ENCODE measurements at regions not wholly inside any gene's neighbourhood (a gene's known extent, or its start where the extent isn't known, plus 50 kb on each side); places are given as distances from the start of the nearest gene placed in this dataset.

- TF ChIP-seq NKRF (conservative IDR thresholded peaks at IDR 0.05) (no peak), RUNX3 (IDR thresholded peaks at IDR 0.05; ENCODE audit: low read length) (no peak), SMARCA5 (IDR thresholded peaks at IDR 0.05) (no peak)
Measured at GRCh38 chr7:145831616-145832206, 284.9 kb upstream of the CNTNAP2 start (continued).

DNA sequence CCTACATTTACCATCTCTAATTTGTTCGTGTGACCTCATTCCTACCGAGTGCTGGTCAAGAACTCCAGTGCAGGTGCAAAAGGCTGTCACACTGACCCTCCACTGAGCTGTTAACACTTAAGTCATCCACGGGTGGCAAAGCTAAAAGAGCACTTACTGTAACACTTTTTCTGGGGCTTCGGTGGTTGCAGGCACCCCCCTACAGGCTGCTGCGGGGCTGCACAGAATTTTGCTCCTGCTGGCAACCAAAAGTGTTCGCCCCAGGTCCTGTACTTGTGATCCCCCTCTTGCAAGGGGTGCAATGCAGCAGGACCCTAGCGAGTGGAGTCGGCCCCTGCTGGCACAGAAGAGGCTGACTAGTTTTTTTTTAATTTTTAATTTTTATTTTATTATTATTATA is 298.9 kb upstream of the CNTNAP2 start:
- ChIA-PET SMC1A (ENCODE audit: uncharacterized antibody, unreplicated experiment) (no interaction called here), RAD21 (ENCODE audit: unreplicated experiment) (no interaction called here), CTCF (no interaction called here), POLR2A (no interaction called here)
- Histone ChIP-seq H3K79me2 (ENCODE audit: control insufficient read depth, insufficient read depth, low read length) (no peaks in the 10 kb centered on the region), H4K20me1 (ENCODE audit: control insufficient read depth, insufficient read depth) (no peaks in the 10 kb centered on the region), H3K36me3 (ENCODE audit: control insufficient read depth in 2 of 2, insufficient read depth in 2 of 2, low read length in 1 of 2) (no peaks in the 10 kb centered on the region), H3K4me1 (ENCODE audit: control insufficient read depth, insufficient read depth, low read length) (no peaks in the 10 kb centered on the region), H3K27ac (ENCODE audit: control insufficient read depth, insufficient read depth) (no peak overlapping the region), H2AFZ (ENCODE audit: control insufficient read depth, low read depth, low read length) (no peak overlapping the region), H3K9me3 (replicated peaks; ENCODE audit: control insufficient read depth, insufficient read depth, low read length) (no peaks in the 10 kb centered on the region), H3K27me3 (replicated peaks in 1 of 2; ENCODE audit: control insufficient read depth in 2 of 2, insufficient read depth in 2 of 2, low read length in 1 of 2) (no peaks in the 10 kb centered on the region), H3K9ac (ENCODE audit: control insufficient read depth, insufficient read depth, low read length) (no peak overlapping the region), H3K4me2 (ENCODE audit: control insufficient read depth, insufficient read depth) (no peak overlapping the region), H3K4me3 (no peak overlapping the region)
- in situ Hi-C loops (cut with MboI) (no loop called here), intact Hi-C loops (cut with micrococcal nuclease; ENCODE audit: unreplicated experiment) (no loop called here)
- no TSS peak for BruUV-seq (replicated peaks)
- FAIRE-seq (no peak), ATAC-seq (no peak), DNase-seq (ENCODE audit: low read depth, low spot score) (no peak)
- no peak for TF ChIP-seq IRF4 (IDR thresholded peaks at IDR 0.05; ENCODE audit: low read depth, low read length)
- no peak for TF ChIP-seq TBL1XR1 (IDR thresholded peaks at IDR 0.05; ENCODE audit: low read depth, low read length)
- TF ChIP-seq ZBED1 (IDR thresholded peaks at IDR 0.05; ENCODE audit: borderline replicate concordance), result no peak
- no peak for TF ChIP-seq HDAC6 (IDR thresholded peaks at IDR 0.05; ENCODE audit: unreplicated experiment)
- no peak for TF ChIP-seq IKZF1 (conservative IDR thresholded peaks at IDR 0.05)
- no peak for TF ChIP-seq FOXM1 (IDR thresholded peaks at IDR 0.05; ENCODE audit: low read depth, low read length)
- TF ChIP-seq, protein P1, sequence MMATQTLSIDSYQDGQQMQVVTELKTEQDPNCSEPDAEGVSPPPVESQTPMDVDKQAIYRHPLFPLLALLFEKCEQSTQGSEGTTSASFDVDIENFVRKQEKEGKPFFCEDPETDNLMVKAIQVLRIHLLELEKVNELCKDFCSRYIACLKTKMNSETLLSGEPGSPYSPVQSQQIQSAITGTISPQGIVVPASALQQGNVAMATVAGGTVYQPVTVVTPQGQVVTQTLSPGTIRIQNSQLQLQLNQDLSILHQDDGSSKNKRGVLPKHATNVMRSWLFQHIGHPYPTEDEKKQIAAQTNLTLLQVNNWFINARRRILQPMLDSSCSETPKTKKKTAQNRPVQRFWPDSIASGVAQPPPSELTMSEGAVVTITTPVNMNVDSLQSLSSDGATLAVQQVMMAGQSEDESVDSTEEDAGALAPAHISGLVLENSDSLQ (IDR thresholded peaks at IDR 0.05), result no peak
- no peak for TF ChIP-seq STAT3 (IDR thresholded peaks at IDR 0.05; ENCODE audit: low read depth, low read length)
- no peak for TF ChIP-seq SMC3 (IDR thresholded peaks at IDR 0.05; ENCODE audit: borderline replicate concordance, low read length)
- TF ChIP-seq TCF3 (IDR thresholded peaks at IDR 0.05; ENCODE audit: borderline replicate concordance, insufficient read depth, low read depth, low read length), result no peak
- no peak for TF ChIP-seq ESRRA (IDR thresholded peaks at IDR 0.05; ENCODE audit: low read length)
- no peak for TF ChIP-seq BCL11A (IDR thresholded peaks at IDR 0.05; ENCODE audit: low read depth, low read length)
- TF ChIP-seq RFX5 (IDR thresholded peaks at IDR 0.05; ENCODE audit: low read depth, low read length), result no peak
- TF ChIP-seq CEBPZ (IDR thresholded peaks at IDR 0.05; ENCODE audit: low read depth, low read length), result no peak
- TF ChIP-seq ATF7 (IDR thresholded peaks at IDR 0.05; ENCODE audit: low read depth), result no peak
- no peak for TF ChIP-seq POLR2AphosphoS5 (IDR thresholded peaks at IDR 0.05; ENCODE audit: low read length)
- no peak for TF ChIP-seq ASH2L (IDR thresholded peaks at IDR 0.05; ENCODE audit: borderline replicate concordance, low read depth)
- no peak for TF ChIP-seq TCF7 (IDR thresholded peaks at IDR 0.05; ENCODE audit: borderline replicate concordance)
- WGBS (ENCODE audit: insufficient coverage, insufficient replicate concordance, low lambda C conversion rate, missing lambda C conversion rate), result 24% methylated on average over 8 of the region's 8 CpGs
